H1 (cell line): ENCODE measurements at regions not wholly inside any gene's neighbourhood (a gene's known extent, or its start where the extent isn't known, plus 50 kb on each side); places are given as distances from the start of the nearest gene placed in this dataset.

Experiments
- CTCF ChIA-PET: fragments of 300-600 bp; sonication (Branson Sonifier 250); formaldehyde crosslinking; loops from one replicate; lab custom pipeline; 2021; ENCODE audit not compliant: partially characterized antibody; lab: Charles Lee
- POLR2A ChIA-PET: fragments of 300-600 bp; sonication (Branson Sonifier 250); formaldehyde crosslinking; loops from one replicate; lab custom pipeline; 2021; ENCODE audit warnings: inconsistent platforms; ENCODE audit not compliant: partially characterized antibody; lab: Charles Lee
- DNase-seq, 2 experiments: peaks; one replicate each; pipeline versions ENCODE4 v3.0.0 to v3.0.0-alpha.2; 2010 to 2022; ENCODE audit warnings: low spot score in 2 of 2, low read depth in 1 of 2, mixed read lengths in 1 of 2
- FAIRE-seq: peaks from 2 replicates; lab custom pipeline; 2011; peaks lifted over from hg19 to GRCh38; lab: Jason Lieb, UNC
- H2AFZ ChIP-seq: 2 replicates; pipeline ENCODE4 v1.8.1; 2012; ENCODE audit warnings: low read length, inconsistent platforms
- H2AK5ac ChIP-seq: 2 replicates; pipeline ENCODE4 v1.6.1; 2013; ENCODE audit warnings: low read depth, low read length
- H2BK120ac ChIP-seq: replicated peaks from 2 replicates; pipeline ENCODE3; 2013; ENCODE audit warnings: low read depth, low read length, inconsistent platforms
- H2BK12ac ChIP-seq: 2 replicates; pipeline ENCODE4 v1.6.1; 2013; ENCODE audit warnings: low read depth, low read length
- H2BK15ac ChIP-seq: 2 replicates; pipeline ENCODE4 v1.6.1; 2013; ENCODE audit warnings: low read length
- H2BK20ac ChIP-seq: 2 replicates; pipeline ENCODE4 v1.6.1; 2013; ENCODE audit warnings: low read length
- H2BK5ac ChIP-seq: 2 replicates; pipeline ENCODE4 v1.6.1; 2013; ENCODE audit warnings: low read depth, low read length
- H3K14ac ChIP-seq: 2 replicates; pipeline ENCODE4 v1.6.1; 2013; ENCODE audit warnings: inconsistent platforms; ENCODE audit not compliant: insufficient read length
- H3K18ac ChIP-seq: 2 replicates; pipeline ENCODE4 v1.6.1; 2013; ENCODE audit warnings: low read length; ENCODE audit errors: extremely low read depth
- H3K23ac ChIP-seq: 2 replicates; pipeline ENCODE4 v1.6.1; 2013; ENCODE audit warnings: inconsistent platforms; ENCODE audit not compliant: insufficient read length
- H3K23me2 ChIP-seq: 2 replicates; pipeline ENCODE4 v1.6.1; 2013; ENCODE audit warnings: low read depth, low read length
- H3K27ac ChIP-seq: 2 replicates; pipeline ENCODE4 v1.6.1; 2011; ENCODE audit warnings: low read depth, low read length, inconsistent platforms
- H3K27me3 ChIP-seq, 4 experiments: replicated peaks in 1 of 4; 1 replicate in 1 of 4; 2 replicates in 3 of 4; pipeline versions ENCODE4 v1.6.1 to v1.8.1; 2011 to 2013; ENCODE audit warnings: low read length in 3 of 4, mild to moderate bottlenecking in 3 of 4, inconsistent platforms in 2 of 4, mixed read lengths in 2 of 4, moderate library complexity in 1 of 4; ENCODE audit not compliant: control insufficient read depth in 3 of 4, insufficient read depth in 3 of 4; ENCODE audit errors: extremely low read depth in 1 of 4
- H3K36me3 ChIP-seq, 4 experiments: 2 replicates each; pipeline versions ENCODE4 v1.6.1 to v1.8.1; 2011 to 2013; ENCODE audit warnings: mild to moderate bottlenecking in 4 of 4, low read length in 3 of 4, moderate library complexity in 2 of 4, control low read depth in 1 of 4, inconsistent platforms in 1 of 4; ENCODE audit not compliant: insufficient read depth in 4 of 4, control insufficient read depth in 2 of 4
- H3K4ac ChIP-seq: replicated peaks from 2 replicates; pipeline ENCODE3; 2013; ENCODE audit warnings: low read length, low read depth, mixed read lengths, inconsistent platforms; ENCODE audit not compliant: insufficient read length
- H3K4me1 ChIP-seq, 4 experiments: replicated peaks in 1 of 4; 1 replicate in 1 of 4; 2 replicates in 3 of 4; pipeline versions ENCODE4 v1.6.1 to v1.8.1; 2011 to 2013; ENCODE audit warnings: low read length in 3 of 4, inconsistent platforms in 2 of 4, mixed read lengths in 1 of 4; ENCODE audit not compliant: insufficient read depth in 4 of 4, control insufficient read depth in 3 of 4
- H3K4me2 ChIP-seq, 2 experiments: 2 replicates each; pipeline versions ENCODE4 v1.6.1 to v1.8.1; 2011 to 2013; ENCODE audit warnings: low read depth in 2 of 2, low read length in 2 of 2, control low read depth in 1 of 2, inconsistent platforms in 1 of 2, mild to moderate bottlenecking in 1 of 2; ENCODE audit not compliant: insufficient read depth in 1 of 2
- H3K4me3 ChIP-seq, 4 experiments: fragments of 200-600, 300-600 bp in 1 of 4; sonication (generic), shearing (Covaris generic), sonication (Bioruptor Twin) in 1 of 4; 2 replicates each; pipeline versions ENCODE4 v1.5.1 to v1.8.1; 2011 to 2016; ENCODE audit warnings: low read length in 4 of 4, low read depth in 3 of 4, control low read depth in 2 of 4, inconsistent platforms in 2 of 4, mild to moderate bottlenecking in 2 of 4, mixed read lengths in 1 of 4, moderate library complexity in 1 of 4; ENCODE audit not compliant: insufficient read depth in 2 of 4; ENCODE audit errors: extremely low read depth in 1 of 4
- H3K56ac ChIP-seq: replicated peaks from 2 replicates; pipeline ENCODE3; 2013; ENCODE audit warnings: low read depth, mild to moderate bottlenecking, mixed read lengths, low read length, inconsistent platforms; ENCODE audit not compliant: insufficient read length
- H3K79me1 ChIP-seq: 2 replicates; pipeline ENCODE4 v1.6.1; 2013; ENCODE audit warnings: low read depth, low read length, control low read depth
- H3K79me2 ChIP-seq, 2 experiments: 2 replicates each; pipeline versions ENCODE4 v1.6.1 to v1.8.1; 2012 to 2013; ENCODE audit warnings: low read length in 2 of 2, mild to moderate bottlenecking in 2 of 2, inconsistent platforms in 1 of 2; ENCODE audit not compliant: insufficient read depth in 2 of 2, control insufficient read depth in 1 of 2
- H3K9ac ChIP-seq, 4 experiments: replicated peaks in 1 of 4; 1 replicate in 1 of 4; 2 replicates in 3 of 4; pipeline versions ENCODE4 v1.6.1 to v1.8.1; 2011 to 2013; ENCODE audit warnings: low read depth in 3 of 4, low read length in 3 of 4, control low read depth in 2 of 4, mild to moderate bottlenecking in 2 of 4, moderate library complexity in 2 of 4, inconsistent platforms in 1 of 4; ENCODE audit errors: extremely low read depth in 1 of 4
- H3K9me3 ChIP-seq, 2 experiments: 2 replicates each; pipeline versions ENCODE4 v1.6.1 to v1.8.1; 2012 to 2013; ENCODE audit warnings: mild to moderate bottlenecking in 2 of 2, moderate library complexity in 2 of 2, control low read depth in 1 of 2, inconsistent platforms in 1 of 2, low read depth in 1 of 2, low read length in 1 of 2, mixed read lengths in 1 of 2; ENCODE audit not compliant: insufficient read depth in 2 of 2
- H4K20me1 ChIP-seq, 2 experiments: replicated peaks in 1 of 2; 2 replicates each; pipeline versions ENCODE3 to v1.8.1; 2011 to 2013; ENCODE audit warnings: inconsistent platforms in 2 of 2, low read length in 2 of 2, mild to moderate bottlenecking in 1 of 2; ENCODE audit not compliant: insufficient read depth in 2 of 2, control insufficient read depth in 1 of 2
- H4K5ac ChIP-seq: 2 replicates; pipeline ENCODE4 v1.6.1; 2013; ENCODE audit warnings: low read length, low read depth, mixed read lengths, inconsistent platforms; ENCODE audit not compliant: insufficient read length
- H4K8ac ChIP-seq: 2 replicates; pipeline ENCODE4 v1.8.0; 2013; ENCODE audit warnings: mild to moderate bottlenecking, moderate library complexity, low read length, inconsistent platforms; ENCODE audit not compliant: insufficient read depth; ENCODE audit errors: extremely low read depth
- H4K91ac ChIP-seq: replicated peaks from 2 replicates; pipeline ENCODE3; 2013; ENCODE audit warnings: low read length, mixed read lengths, inconsistent platforms; ENCODE audit not compliant: insufficient read length
- ASH2L ChIP-seq: fragments of 200-600, 300-600 bp; sonication (generic); IDR thresholded peaks from one replicate; pipeline ENCODE4 v1.7.1; 2017; ENCODE audit warnings: low read length
- FOSL1 ChIP-seq: IDR thresholded peaks from 2 replicates; pipeline ENCODE4 v1.6.1; 2011; ENCODE audit warnings: mild to moderate bottlenecking, low read depth, low read length, moderate library complexity; ENCODE audit not compliant: insufficient read depth
- RAD21 ChIP-seq, 2 experiments: IDR thresholded peaks in 1 of 2; conservative IDR thresholded peaks in 1 of 2; 2 replicates each; pipeline ENCODE4 v1.6.1; 2011; ENCODE audit warnings: low read depth in 2 of 2, low read length in 2 of 2, improper control_type of control experiment in 1 of 2, inconsistent platforms in 1 of 2, mild to moderate bottlenecking in 1 of 2, moderate library complexity in 1 of 2
- SAP30 ChIP-seq: fragments of 300-600 bp; sonication (generic); IDR thresholded peaks from 2 replicates; pipeline ENCODE4 v1.7.1; 2012; ENCODE audit warnings: low read length, moderate library complexity, mild to moderate bottlenecking, inconsistent platforms; ENCODE audit not compliant: insufficient read depth, insufficient replicate concordance
- SIN3A ChIP-seq, 2 experiments: IDR thresholded peaks in 1 of 2; conservative IDR thresholded peaks in 1 of 2; 2 replicates each; pipeline ENCODE4 v1.6.1; 2011 to 2012; ENCODE audit warnings: low read length in 2 of 2, improper control_type of control experiment in 1 of 2, low read depth in 1 of 2, mild to moderate bottlenecking in 1 of 2
- SIX5 ChIP-seq: IDR thresholded peaks from 2 replicates; pipeline ENCODE4 v1.6.1; 2011; ENCODE audit warnings: mild to moderate bottlenecking, low read depth, low read length
- TBP ChIP-seq: IDR thresholded peaks from 2 replicates; pipeline ENCODE4 v1.6.1; 2011; ENCODE audit warnings: low read depth, low read length, improper control_type of control experiment
- TCF12 ChIP-seq: IDR thresholded peaks from 2 replicates; pipeline ENCODE4 v1.6.1; 2011; ENCODE audit warnings: low read depth, mild to moderate bottlenecking, low read length
- USF2 ChIP-seq: IDR thresholded peaks from 2 replicates; pipeline ENCODE4 v1.6.1; 2011; ENCODE audit warnings: low read length, improper control_type of control experiment
- WGBS, 2 experiments: shearing (Covaris generic) in 1 of 2; methylation state at CpG; one replicate each; pipeline versions ENCODE4 v1.1.6 to v1.1.7; 2013 to 2015; ENCODE audit warnings: low lambda C conversion rate in 2 of 2, mixed read lengths in 2 of 2, inconsistent platforms in 1 of 2, low coverage in 1 of 2, missing lambda C conversion rate in 1 of 2; ENCODE audit not compliant: insufficient replicate concordance in 2 of 2, insufficient coverage in 1 of 2, insufficient read length in 1 of 2; ENCODE audit errors: extremely low coverage in 1 of 2, missing lambda C conversion rate in 1 of 2; 5-methylcytosine and 5-hydroxymethylcytosine counted together
- TF ChIP-seq, protein P1 (sequence below): IDR thresholded peaks from 2 replicates; pipeline ENCODE4 v1.6.1; 2012; ENCODE audit warnings: inconsistent platforms
- TF ChIP-seq, protein P2 (sequence below): IDR thresholded peaks from 2 replicates; pipeline ENCODE4 v1.6.1; 2012; ENCODE audit warnings: low read length, inconsistent platforms

DNA sequence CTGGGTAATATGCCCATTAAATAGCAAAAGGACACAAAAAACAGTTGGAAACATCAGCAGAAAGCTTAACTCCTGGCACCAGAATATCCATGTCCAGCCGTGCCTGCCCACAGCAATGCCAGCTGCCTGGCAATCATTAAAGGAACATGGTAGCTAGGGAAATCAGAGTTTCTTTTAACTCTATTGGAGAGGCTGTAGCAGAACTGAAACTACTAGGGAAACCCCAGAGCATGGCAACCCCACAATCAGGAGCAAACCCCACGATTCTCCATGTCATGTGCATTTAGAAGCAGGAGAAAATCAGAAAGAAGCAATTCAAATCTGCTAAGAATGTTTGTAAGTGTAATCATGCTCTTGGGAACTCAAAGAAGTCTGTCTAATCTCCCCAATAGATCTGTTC, 409.0 kb upstream of the SMIM21 start:
- no peak overlapping the region for H3K14ac ChIP-seq
- no peak overlapping the region for H4K91ac ChIP-seq
- no peaks in the 10 kb centered on the region for H4K20me1 ChIP-seq
- H2AK5ac ChIP-seq: no peak overlapping the region
- H2BK120ac ChIP-seq: no peak overlapping the region
- WGBS, 2 experiments: 91% methylated on average over 2 of the region's 2 CpGs; no CpG with 5 or more reads in 1 of the 2 experiments
- H2AFZ ChIP-seq: no peak overlapping the region
- no peak overlapping the region for H3K4me3 ChIP-seq
- H3K4ac ChIP-seq: no peak overlapping the region
- H2BK15ac ChIP-seq: no peak overlapping the region
- no peaks in the 10 kb centered on the region for H3K23me2 ChIP-seq
- ChIA-PET CTCF (no interaction called here), POLR2A (no interaction called here)
- no peaks in the 10 kb centered on the region for H3K79me2 ChIP-seq
- no peak overlapping the region for H3K4me2 ChIP-seq
- no peak overlapping the region for H4K5ac ChIP-seq
- FAIRE-seq (no peak), DNase-seq (no peak)
- H3K23ac ChIP-seq: no peak overlapping the region
- no peaks in the 10 kb centered on the region for H3K9me3 ChIP-seq
- H2BK20ac ChIP-seq: no peak overlapping the region
- H3K56ac ChIP-seq: no peak overlapping the region
- no peaks in the 10 kb centered on the region for H3K27me3 ChIP-seq
- no peak overlapping the region for H3K27ac ChIP-seq
- H3K36me3 ChIP-seq: no peaks in the 10 kb centered on the region
- H2BK12ac ChIP-seq: no peak overlapping the region
- no peak overlapping the region for H3K9ac ChIP-seq
- no peak overlapping the region for H2BK5ac ChIP-seq
- no peak overlapping the region for H3K18ac ChIP-seq
- H4K8ac ChIP-seq: no peak overlapping the region
- no peaks in the 10 kb centered on the region for H3K4me1 ChIP-seq
- no peaks in the 10 kb centered on the region for H3K79me1 ChIP-seq
- TF ChIP-seq ASH2L (no peak), RAD21 (IDR thresholded peaks at IDR 0.05 in 1 of 2, conservative IDR thresholded peaks at IDR 0.05 in 1 of 2; ENCODE audit: low read depth in 2 of 2, low read length in 2 of 2) (no peak), TBP (no peak), SIX5 (no peak), FOSL1 (no peak), SIN3A (conservative IDR thresholded peaks at IDR 0.05 in 1 of 2, IDR thresholded peaks at IDR 0.05 in 1 of 2; ENCODE audit: low read depth in 1 of 2, low read length in 2 of 2) (no peak), USF2 (no peak), SAP30 (no peak), TCF12 (no peak)
- TF ChIP-seq, protein P1, sequence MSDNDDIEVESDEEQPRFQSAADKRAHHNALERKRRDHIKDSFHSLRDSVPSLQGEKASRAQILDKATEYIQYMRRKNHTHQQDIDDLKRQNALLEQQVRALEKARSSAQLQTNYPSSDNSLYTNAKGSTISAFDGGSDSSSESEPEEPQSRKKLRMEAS: no peak
- TF ChIP-seq, protein P2, sequence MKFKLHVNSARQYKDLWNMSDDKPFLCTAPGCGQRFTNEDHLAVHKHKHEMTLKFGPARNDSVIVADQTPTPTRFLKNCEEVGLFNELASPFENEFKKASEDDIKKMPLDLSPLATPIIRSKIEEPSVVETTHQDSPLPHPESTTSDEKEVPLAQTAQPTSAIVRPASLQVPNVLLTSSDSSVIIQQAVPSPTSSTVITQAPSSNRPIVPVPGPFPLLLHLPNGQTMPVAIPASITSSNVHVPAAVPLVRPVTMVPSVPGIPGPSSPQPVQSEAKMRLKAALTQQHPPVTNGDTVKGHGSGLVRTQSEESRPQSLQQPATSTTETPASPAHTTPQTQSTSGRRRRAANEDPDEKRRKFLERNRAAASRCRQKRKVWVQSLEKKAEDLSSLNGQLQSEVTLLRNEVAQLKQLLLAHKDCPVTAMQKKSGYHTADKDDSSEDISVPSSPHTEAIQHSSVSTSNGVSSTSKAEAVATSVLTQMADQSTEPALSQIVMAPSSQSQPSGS: no peak
